ENCODE measurements at regions not wholly inside any gene's neighbourhood (a gene's known extent, or its start where the extent isn't known, plus 50 kb on each side); places are given as distances from the start of the nearest gene placed in this dataset.

- TF ChIP-seq CTCF (IDR thresholded peaks at IDR 0.05) (no peak), EZH2 (IDR thresholded peaks at IDR 0.05) (no peak)
These were observed 103.5 kb upstream of the BMAL1 start for GRCh38 chr11:13174090-13174489.
